Gastroesophageal sphincter (tissue), 4 donors: ENCODE measurements at regions not wholly inside any gene's neighbourhood (a gene's known extent, or its start where the extent isn't known, plus 50 kb on each side); places are given as distances from the start of the nearest gene placed in this dataset.

Source experiments
- ATAC-seq: fragments of 150-250 bp; one replicate; pipeline ENCODE4 v1.9.1; 2016; ENCODE audit warnings: mild to moderate bottlenecking, moderate library complexity
- H3K27ac ChIP-seq, 4 donors: fragments of 200-600 bp; sonication (generic) in 3 of 4; 1 replicate in 3 of 4; 2 replicates in 1 of 4; pipeline ENCODE4 v1.5.1; 2016 to 2019
- H3K27me3 ChIP-seq: fragments of 200-600 bp; sonication (generic); one replicate; pipeline ENCODE4 v1.5.1; 2019
- H3K36me3 ChIP-seq, 2 donors: fragments of 200-600 bp; sonication (generic); one replicate each; pipeline ENCODE4 v1.5.1; 2019; ENCODE audit warnings: control low read depth in 1 of 2
- H3K4me1 ChIP-seq, 3 donors: fragments of 200-600 bp; sonication (generic); 1 replicate in 2 of 3; 2 replicates in 1 of 3; pipeline ENCODE4 v1.5.1; 2016 to 2019; ENCODE audit warnings: control low read depth in 2 of 3
- H3K4me3 ChIP-seq, 2 donors: fragments of 200-600 bp; sonication (generic); one replicate each; pipeline ENCODE4 v1.5.1; 2019; ENCODE audit warnings: mild to moderate bottlenecking in 1 of 2, moderate library complexity in 1 of 2
- H3K9me3 ChIP-seq, 3 donors: fragments of 200-600 bp; sonication (generic); one replicate each; pipeline ENCODE4 v1.5.1; 2017 to 2019; ENCODE audit warnings: control low read depth in 2 of 3
- CTCF ChIP-seq, 4 experiments: fragments of 200-600 bp in 2 of 4; fragments of 450-650 bp in 2 of 4; sonication (generic) in 1 of 4; IDR thresholded peaks; one replicate each; pipeline ENCODE4 v1.5.1; 2017 to 2019; ENCODE audit warnings: antibody characterized with exemption in 4 of 4, mild to moderate bottlenecking in 2 of 4, moderate library complexity in 2 of 4
- EP300 ChIP-seq: sonication (generic); formaldehyde crosslinking; IDR thresholded peaks from one replicate; pipeline ENCODE4 v1.6.1; 2017; ENCODE audit warnings: antibody characterized with exemption, mild to moderate bottlenecking
- POLR2A ChIP-seq, 2 donors: fragments of 450-650 bp; IDR thresholded peaks; one replicate each; pipeline ENCODE4 v1.6.1; 2017; ENCODE audit warnings: antibody characterized with exemption in 2 of 2, mild to moderate bottlenecking in 2 of 2, moderate library complexity in 1 of 2
- POLR2AphosphoS5 ChIP-seq: sonication (generic); formaldehyde crosslinking; IDR thresholded peaks from one replicate; pipeline ENCODE4 v1.6.1; 2017; ENCODE audit warnings: antibody characterized with exemption
- WGBS, 2 donors: methylation state at CpG; one replicate each; pipeline ENCODE4 v1.1.5; 2018; ENCODE audit warnings: low coverage in 1 of 2; 5-methylcytosine and 5-hydroxymethylcytosine counted together

GRCh38 chr2:2641541-2642410 lies 310.7 kb upstream of the MYT1L start:
- 80% methylated on average over 2 of the region's 17 CpGs; no CpG with 5 or more reads in 1 of the 2 donors for WGBS, 2 donors
- Histone ChIP-seq H3K9me3 (no peaks in the 10 kb centered on the region), H3K4me1 (peaks cover 0 to 7% (median 0%) of the 10 kb centered on the region in 3 donors), H3K27ac (no peak overlapping the region), H3K27me3 (peaks cover 29% of the 10 kb centered on the region), H3K36me3 (no peaks in the 10 kb centered on the region), H3K4me3 (no peak overlapping the region)
- no peak for ATAC-seq
- no peak for TF ChIP-seq POLR2AphosphoS5
- TF ChIP-seq EP300: no peak
- TF ChIP-seq POLR2A (IDR thresholded peaks at IDR 0.05): no peak
- TF ChIP-seq CTCF (IDR thresholded peaks at IDR 0.05): no peak

GRCh38 chr2:2640818-2641217 lies 309.7 kb upstream of the MYT1L start:
- H3K4me3 ChIP-seq: no peak overlapping the region
- 69% methylated on average over 2 of the region's 3 CpGs; no CpG with 5 or more reads in 1 of the 2 donors for WGBS, 2 donors
- no peak overlapping the region for H3K27ac ChIP-seq
- ATAC-seq: no peak
- no peak for TF ChIP-seq EP300
- TF ChIP-seq CTCF (IDR thresholded peaks at IDR 0.05): no peak
- no peak for TF ChIP-seq POLR2AphosphoS5
- no peak for TF ChIP-seq POLR2A (IDR thresholded peaks at IDR 0.05)
- peaks cover 28% of the 10 kb centered on the region for H3K27me3 ChIP-seq
- H3K4me1 ChIP-seq: peaks cover 0 to 7% (median 0%) of the 10 kb centered on the region in 3 donors
- no peaks in the 10 kb centered on the region for H3K36me3 ChIP-seq
- no peaks in the 10 kb centered on the region for H3K9me3 ChIP-seq

GRCh38 chr2:2640371-2640770 lies 309.3 kb upstream of the MYT1L start:
- Histone ChIP-seq H3K9me3 (no peaks in the 10 kb centered on the region), H3K4me1 (peaks cover 0 to 7% (median 0%) of the 10 kb centered on the region in 3 donors), H3K36me3 (no peaks in the 10 kb centered on the region), H3K27ac (no peak overlapping the region), H3K27me3 (peaks cover 23% of the 10 kb centered on the region), H3K4me3 (no peak overlapping the region)
- TF ChIP-seq EP300 (no peak), POLR2AphosphoS5 (no peak), POLR2A (IDR thresholded peaks at IDR 0.05) (no peak), CTCF (IDR thresholded peaks at IDR 0.05) (no peak)
- no peak for ATAC-seq
- WGBS, 2 donors: 94 to 100% methylated on average over 1 to 6 of the region's 7 CpGs

- no peak for TF ChIP-seq EP300
- no peak for TF ChIP-seq CTCF (IDR thresholded peaks at IDR 0.05)
- no peak for TF ChIP-seq POLR2AphosphoS5
- no peak for TF ChIP-seq POLR2A (IDR thresholded peaks at IDR 0.05)
- H3K4me3 ChIP-seq: no peak overlapping the region
- H3K27me3 ChIP-seq: peaks cover 21% of the 10 kb centered on the region
- H3K36me3 ChIP-seq: no peaks in the 10 kb centered on the region
- ATAC-seq: no peak
- 49 to 66% methylated on average over 5 to 9 of the region's 31 CpGs for WGBS, 2 donors
- H3K4me1 ChIP-seq: peaks cover 0 to 7% (median 0%) of the 10 kb centered on the region in 3 donors
- no peaks in the 10 kb centered on the region for H3K9me3 ChIP-seq
- no peak overlapping the region for H3K27ac ChIP-seq
Measured at GRCh38 chr2:2639251-2640139, 308.4 kb upstream of the MYT1L start.
